HUES64 (cell line): ENCODE measurements at regions not wholly inside any gene's neighbourhood (a gene's known extent, or its start where the extent isn't known, plus 50 kb on each side); places are given as distances from the start of the nearest gene placed in this dataset.

Experiments used
- H3K27ac ChIP-seq: 2 replicates; pipeline ENCODE4 v1.7.0; 2013; ENCODE audit warnings: low read depth, low read length, inconsistent platforms
- H3K27me3 ChIP-seq: 2 replicates; pipeline ENCODE4 v1.6.1; 2013; ENCODE audit warnings: mild to moderate bottlenecking, low read length; ENCODE audit not compliant: insufficient read depth
- H3K36me3 ChIP-seq: 2 replicates; pipeline ENCODE4 v1.6.1; 2013; ENCODE audit warnings: mild to moderate bottlenecking, low read length; ENCODE audit not compliant: insufficient read depth
- H3K4me1 ChIP-seq: 2 replicates; pipeline ENCODE4 v1.6.1; 2013; ENCODE audit warnings: mild to moderate bottlenecking, low read length, moderate library complexity; ENCODE audit not compliant: insufficient read depth
- H3K4me3 ChIP-seq: 2 replicates; pipeline ENCODE4 v1.5.1; 2013; ENCODE audit warnings: mild to moderate bottlenecking, low read length, moderate library complexity
- H3K9ac ChIP-seq: 2 replicates; pipeline ENCODE4 v1.6.1; 2013; ENCODE audit warnings: mild to moderate bottlenecking, low read depth, low read length
- H3K9me3 ChIP-seq: 2 replicates; pipeline ENCODE4 v1.6.1; 2013; ENCODE audit warnings: low read depth, low read length; ENCODE audit not compliant: insufficient read depth
- WGBS: fragments of 150-250, 120-280 bp; methylation state at CpG from one replicate; pipeline ENCODE4 v1.1.7; 2013; ENCODE audit warnings: missing lambda C conversion rate; 5-methylcytosine and 5-hydroxymethylcytosine counted together

DNA sequence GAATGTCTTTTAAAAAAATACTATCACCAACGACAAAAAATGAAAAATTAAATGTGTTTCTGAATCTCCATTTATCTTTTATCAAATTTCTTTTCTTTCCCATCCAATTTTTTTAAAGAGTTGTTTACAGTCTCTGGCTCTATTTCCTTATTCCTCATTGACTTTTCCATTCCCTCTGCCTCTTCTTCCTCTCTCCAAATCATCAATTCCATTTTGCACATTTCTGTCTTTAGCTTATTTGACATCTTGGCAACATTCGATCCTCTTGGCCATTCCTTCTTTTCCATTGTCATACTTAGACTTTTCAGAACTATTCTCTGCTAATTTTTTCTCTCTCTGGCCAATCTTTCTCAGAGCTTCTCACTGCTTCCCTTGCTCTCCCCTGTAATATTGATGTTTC is 497.6 kb downstream of the PLPP3 start:
- Histone ChIP-seq H3K9ac (no peak overlapping the region), H3K4me3 (no peak overlapping the region)
- 94% methylated on average over 2 of the region's 2 CpGs for WGBS

DNA sequence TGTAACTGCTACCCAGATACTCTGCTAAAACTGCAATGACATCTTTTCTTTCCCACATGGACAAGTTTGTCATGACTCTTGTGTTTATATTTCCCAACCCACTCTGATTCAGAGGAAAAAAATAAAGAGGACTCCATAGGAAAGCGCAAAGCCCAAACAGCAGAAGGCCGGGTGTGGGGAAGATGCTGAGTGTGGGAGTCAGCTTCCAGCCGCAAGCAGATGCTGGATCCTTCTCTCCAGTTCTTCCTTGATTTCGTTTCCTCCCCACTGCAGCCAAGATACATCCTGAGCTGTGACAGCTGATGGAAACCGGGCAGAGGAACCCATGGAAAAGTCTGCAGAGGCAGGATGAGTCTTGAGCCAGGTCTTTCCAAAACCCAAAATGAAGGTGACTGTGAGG is 498.2 kb downstream of the PLPP3 start:
- Histone ChIP-seq H3K27me3 (no peaks in the 10 kb centered on the region), H3K4me1 (no peaks in the 10 kb centered on the region), H3K27ac (no peak overlapping the region), H3K4me3 (no peak overlapping the region), H3K36me3 (no peaks in the 10 kb centered on the region), H3K9ac (no peak overlapping the region), H3K9me3 (no peaks in the 10 kb centered on the region)
- 88% methylated on average over 5 of the region's 5 CpGs for WGBS

More for the DNA sequence above, 497.6 kb downstream of the PLPP3 start:
- no peak overlapping the region for H3K27ac ChIP-seq
- H3K4me1 ChIP-seq, result no peaks in the 10 kb centered on the region
- H3K9me3 ChIP-seq, result no peaks in the 10 kb centered on the region
- H3K27me3 ChIP-seq, result no peaks in the 10 kb centered on the region
- no peaks in the 10 kb centered on the region for H3K36me3 ChIP-seq

DNA sequence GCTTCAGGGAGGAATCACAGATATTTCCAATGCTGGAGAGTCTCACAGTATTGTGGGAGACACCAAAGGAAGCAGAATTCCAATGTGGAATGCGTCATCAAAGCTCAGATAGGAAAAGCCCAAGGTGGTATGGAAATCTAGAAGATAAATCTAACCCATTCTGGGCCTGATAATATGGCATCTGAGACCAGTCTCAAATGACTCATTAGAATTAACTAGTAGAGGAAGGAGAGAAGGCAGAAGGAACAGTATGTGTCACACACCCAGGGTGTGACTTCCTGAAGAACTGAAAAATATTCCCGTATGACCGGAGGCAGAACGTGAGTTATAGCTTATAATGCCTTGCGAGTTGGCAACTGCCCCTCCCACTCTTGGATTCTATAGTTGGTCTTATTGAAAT is 499.2 kb downstream of the PLPP3 start:
- Histone ChIP-seq H3K4me3 (no peak overlapping the region), H3K4me1 (no peaks in the 10 kb centered on the region), H3K27me3 (no peaks in the 10 kb centered on the region), H3K9me3 (no peaks in the 10 kb centered on the region), H3K36me3 (no peaks in the 10 kb centered on the region), H3K27ac (no peak overlapping the region), H3K9ac (no peak overlapping the region)
- 96% methylated on average over 5 of the region's 5 CpGs for WGBS

DNA sequence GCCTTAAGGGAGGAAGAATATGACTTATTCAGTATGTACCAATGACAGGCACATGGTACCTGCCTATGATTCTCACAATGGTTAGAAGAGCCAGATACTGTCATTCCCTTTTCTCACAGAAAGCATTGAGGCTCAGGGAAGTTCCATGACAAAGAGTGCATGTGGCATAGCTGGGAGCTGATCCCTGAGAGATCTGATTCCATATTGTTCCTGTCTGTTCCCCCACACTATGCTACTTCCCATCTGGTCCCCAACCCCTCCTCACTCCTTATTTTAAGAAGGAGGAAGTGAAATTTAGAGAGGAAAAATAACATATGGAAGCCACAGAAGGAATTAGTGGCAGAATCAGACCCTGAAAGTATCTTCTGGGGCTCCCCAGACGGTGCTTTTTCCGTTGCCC is 500.0 kb downstream of the PLPP3 start:
- H3K4me1 ChIP-seq, result no peaks in the 10 kb centered on the region
- WGBS, result 97% methylated on average over 2 of the region's 2 CpGs

DNA sequence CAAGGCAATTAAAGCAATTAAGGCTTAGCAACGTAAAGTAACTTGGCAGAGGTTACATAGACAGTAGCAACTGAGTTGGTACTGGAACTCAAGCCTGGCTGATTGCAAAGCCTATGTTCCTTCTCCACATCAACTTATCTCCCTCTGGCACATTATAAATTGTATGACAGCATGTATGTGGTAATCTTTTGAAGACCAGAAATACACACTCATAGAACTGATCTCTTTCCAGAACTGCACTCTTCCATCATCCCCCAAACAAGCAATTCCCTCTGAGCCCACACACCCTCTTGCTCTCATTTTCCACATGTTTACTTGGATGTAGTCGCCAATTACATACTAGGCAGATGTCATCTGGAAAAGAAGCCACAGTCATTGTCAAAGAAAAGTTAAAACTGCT is 502.2 kb downstream of the PLPP3 start:
- H3K4me1 ChIP-seq, result no peaks in the 10 kb centered on the region
- no peak overlapping the region for H3K4me3 ChIP-seq
- 93% methylated on average over 2 of the region's 2 CpGs for WGBS
- H3K9ac ChIP-seq, result no peak overlapping the region
- no peaks in the 10 kb centered on the region for H3K36me3 ChIP-seq
- no peak overlapping the region for H3K27ac ChIP-seq
- H3K27me3 ChIP-seq, result no peaks in the 10 kb centered on the region
- no peaks in the 10 kb centered on the region for H3K9me3 ChIP-seq

More for the DNA sequence above, 500.0 kb downstream of the PLPP3 start:
- no peaks in the 10 kb centered on the region for H3K27me3 ChIP-seq
- H3K9ac ChIP-seq, result no peak overlapping the region
- no peaks in the 10 kb centered on the region for H3K36me3 ChIP-seq
- H3K4me3 ChIP-seq, result no peak overlapping the region
- no peak overlapping the region for H3K27ac ChIP-seq
- no peaks in the 10 kb centered on the region for H3K9me3 ChIP-seq

DNA sequence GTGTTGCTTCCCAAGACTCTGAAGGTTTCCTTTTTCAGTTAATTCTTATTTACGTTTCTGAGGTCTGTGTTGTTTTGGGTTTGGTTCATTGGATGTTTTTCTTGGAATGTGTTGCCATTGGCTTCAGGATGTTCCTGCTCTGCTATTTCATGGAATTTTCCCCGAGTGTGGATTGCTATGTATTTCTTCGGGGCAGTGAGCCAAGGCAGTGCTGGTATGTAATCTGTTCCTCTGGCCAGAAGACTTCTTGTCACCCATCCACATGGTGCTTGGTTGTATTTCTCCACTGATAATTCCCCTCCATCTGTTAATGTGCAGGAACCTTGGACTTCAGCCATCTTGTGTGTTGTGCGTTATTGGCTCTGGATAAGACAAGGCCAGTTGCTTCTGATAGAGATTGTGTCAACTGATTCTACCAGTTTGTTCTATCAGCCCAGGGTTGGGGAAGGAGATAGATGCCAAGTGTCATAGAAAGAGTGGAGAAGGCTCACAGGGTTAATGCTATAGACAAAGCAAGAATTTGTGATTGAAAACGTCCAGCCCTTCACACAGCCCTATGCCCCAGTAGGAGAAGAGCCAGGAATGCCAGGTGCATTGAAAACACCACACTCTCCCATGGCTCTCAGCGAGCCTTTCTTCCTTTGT is 505.2 kb downstream of the PLPP3 start:
- Histone ChIP-seq H3K4me3 (no peak overlapping the region), H3K9ac (no peak overlapping the region), H3K36me3 (no peaks in the 10 kb centered on the region), H3K4me1 (no peaks in the 10 kb centered on the region), H3K27ac (no peak overlapping the region), H3K9me3 (no peaks in the 10 kb centered on the region), H3K27me3 (no peaks in the 10 kb centered on the region)
- 85% methylated on average over 6 of the region's 6 CpGs for WGBS

DNA sequence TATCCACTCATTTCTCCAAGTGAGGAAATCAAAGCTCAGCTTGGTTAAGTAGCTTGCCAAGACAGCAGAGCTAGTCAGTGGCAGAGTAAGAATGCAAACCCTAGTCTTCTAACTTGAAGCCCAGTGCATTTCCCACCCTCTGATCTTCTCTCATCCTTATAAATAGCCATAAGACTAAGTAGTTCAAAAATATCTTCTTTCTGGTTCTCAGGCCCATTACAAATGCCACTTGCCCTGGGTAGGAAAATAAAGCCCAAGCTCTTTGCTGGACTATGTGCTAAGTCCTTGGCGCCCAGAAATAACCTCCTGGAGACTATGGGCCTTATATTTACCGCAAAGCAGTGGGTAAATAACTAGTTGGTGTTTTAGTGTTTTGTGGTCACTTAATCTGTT is 505.8 kb downstream of the PLPP3 start:
- Histone ChIP-seq H3K4me1 (no peaks in the 10 kb centered on the region), H3K27me3 (no peaks in the 10 kb centered on the region), H3K9me3 (no peaks in the 10 kb centered on the region), H3K36me3 (no peaks in the 10 kb centered on the region), H3K27ac (no peak overlapping the region), H3K9ac (no peak overlapping the region), H3K4me3 (no peak overlapping the region)
- WGBS, result 95% methylated on average over 2 of the region's 2 CpGs

DNA sequence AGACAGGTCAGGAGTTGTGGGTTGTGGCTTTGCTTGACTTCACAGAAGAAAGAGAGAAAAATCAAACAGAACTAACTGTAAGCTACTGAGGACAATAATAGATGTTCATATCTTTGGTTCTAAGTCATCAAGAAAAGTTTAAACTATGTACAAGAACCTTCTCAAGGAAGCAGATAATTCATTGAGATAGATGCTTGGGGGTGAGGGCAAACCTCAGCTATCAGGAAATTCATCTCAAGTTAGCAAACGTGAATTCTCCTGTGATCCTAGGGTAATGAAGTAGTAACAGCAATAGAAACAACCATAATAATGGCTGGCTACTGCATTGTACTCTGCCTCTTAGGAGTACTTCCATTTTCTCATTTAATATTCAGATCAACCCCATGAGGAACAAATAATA is 506.2 kb downstream of the PLPP3 start:
- H3K9me3 ChIP-seq, result no peaks in the 10 kb centered on the region
- H3K4me3 ChIP-seq, result no peak overlapping the region
- no peaks in the 10 kb centered on the region for H3K36me3 ChIP-seq
- WGBS, result 88% methylated on average over 1 of the region's 1 CpG
- H3K9ac ChIP-seq, result no peak overlapping the region
- H3K27ac ChIP-seq, result no peak overlapping the region
- no peaks in the 10 kb centered on the region for H3K4me1 ChIP-seq
- H3K27me3 ChIP-seq, result no peaks in the 10 kb centered on the region

DNA sequence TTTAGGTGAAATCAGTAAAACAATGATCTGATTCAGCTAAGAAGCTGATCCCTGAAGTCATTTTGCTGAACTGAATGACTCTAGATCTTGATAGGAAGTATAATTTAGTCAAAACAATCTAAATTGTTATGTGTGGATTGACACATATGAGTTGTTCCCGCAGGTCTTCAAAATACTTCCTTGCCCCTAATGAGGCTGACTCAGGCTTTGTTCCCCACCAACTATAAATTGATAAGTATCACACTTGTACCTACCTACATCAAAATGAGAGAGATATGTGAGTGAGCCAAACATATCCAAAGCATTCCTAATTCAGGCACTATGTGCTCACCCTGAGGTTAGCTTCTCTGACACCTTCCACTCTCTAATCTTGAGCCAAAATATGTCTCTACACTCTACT is 507.1 kb downstream of the PLPP3 start:
- WGBS, result 100% methylated on average over 1 of the region's 1 CpG
- H3K4me3 ChIP-seq, result no peak overlapping the region

DNA sequence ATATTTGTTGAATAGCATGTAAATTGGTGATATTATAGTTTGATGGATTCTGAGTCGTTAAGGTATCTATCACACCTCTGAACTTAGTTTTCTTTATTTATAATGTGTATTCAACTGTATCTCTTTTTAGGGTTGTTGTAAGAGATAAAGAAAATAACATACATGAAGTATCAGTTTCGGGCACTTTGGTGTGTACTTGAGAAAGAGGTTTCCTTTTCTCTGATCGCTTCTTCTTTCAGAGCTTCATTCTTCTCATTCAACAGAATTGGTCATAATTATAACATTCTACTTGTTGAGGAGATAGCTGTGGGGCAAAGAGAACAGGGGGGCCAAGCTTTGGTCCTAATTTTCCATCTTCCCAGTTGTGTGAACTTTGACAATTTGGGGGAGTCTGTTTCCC is 508.0 kb downstream of the PLPP3 start:
- WGBS, result 100% methylated on average over 1 of the region's 3 CpGs
- H3K4me1 ChIP-seq, result no peaks in the 10 kb centered on the region
- H3K27me3 ChIP-seq, result no peaks in the 10 kb centered on the region
- H3K36me3 ChIP-seq, result no peaks in the 10 kb centered on the region
- H3K27ac ChIP-seq, result no peak overlapping the region
- H3K4me3 ChIP-seq, result no peak overlapping the region
- H3K9me3 ChIP-seq, result no peaks in the 10 kb centered on the region
- H3K9ac ChIP-seq, result no peak overlapping the region

More for the DNA sequence above, 507.1 kb downstream of the PLPP3 start:
- no peaks in the 10 kb centered on the region for H3K4me1 ChIP-seq
- H3K9me3 ChIP-seq, result no peaks in the 10 kb centered on the region
- H3K36me3 ChIP-seq, result no peaks in the 10 kb centered on the region
- H3K27ac ChIP-seq, result no peak overlapping the region
- no peak overlapping the region for H3K9ac ChIP-seq
- H3K27me3 ChIP-seq, result no peaks in the 10 kb centered on the region

DNA sequence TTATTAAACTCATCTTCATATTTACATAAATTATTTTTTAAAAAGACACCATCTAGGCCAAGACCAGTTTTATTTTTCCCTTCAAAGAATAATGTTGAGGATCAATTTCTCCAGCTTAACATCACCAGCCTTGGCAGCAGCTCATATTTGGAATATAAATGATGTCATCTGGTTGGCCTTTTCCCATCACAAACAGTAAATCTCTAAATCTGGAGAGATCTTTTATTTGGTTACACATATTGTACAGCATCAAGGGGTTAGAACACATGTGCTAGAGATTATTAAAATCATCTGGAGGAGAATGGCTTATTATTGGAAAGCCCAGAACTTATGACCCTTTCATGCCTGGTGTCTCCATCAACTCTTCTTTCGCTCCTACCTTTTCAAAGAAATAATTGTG is 508.8 kb downstream of the PLPP3 start:
- H3K36me3 ChIP-seq, result no peaks in the 10 kb centered on the region
- 95% methylated on average over 1 of the region's 1 CpG for WGBS
- H3K9ac ChIP-seq, result no peak overlapping the region
- no peaks in the 10 kb centered on the region for H3K4me1 ChIP-seq
- no peaks in the 10 kb centered on the region for H3K27me3 ChIP-seq
- no peak overlapping the region for H3K27ac ChIP-seq
- H3K4me3 ChIP-seq, result no peak overlapping the region
- no peaks in the 10 kb centered on the region for H3K9me3 ChIP-seq

DNA sequence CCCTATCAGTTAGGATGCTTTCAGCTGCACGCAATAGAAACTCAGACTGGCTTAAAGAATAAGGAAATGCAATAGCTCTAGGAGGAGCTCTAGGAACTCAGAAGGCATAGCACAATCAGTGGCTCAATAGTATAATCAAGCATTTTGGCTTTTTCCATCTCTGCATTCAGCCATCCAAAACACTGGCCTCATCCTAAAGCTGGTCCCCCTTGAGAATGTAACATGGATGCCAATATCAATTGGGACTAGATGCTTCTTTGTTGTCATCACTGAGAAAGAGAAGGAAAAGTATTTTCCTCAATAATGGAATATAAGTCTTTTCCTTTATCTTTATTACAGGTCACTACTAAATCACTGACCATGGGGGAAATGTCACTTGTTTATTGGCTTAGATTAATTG is 509.5 kb downstream of the PLPP3 start:
- Histone ChIP-seq H3K27ac (no peak overlapping the region), H3K27me3 (no peaks in the 10 kb centered on the region), H3K9me3 (no peaks in the 10 kb centered on the region), H3K4me1 (no peaks in the 10 kb centered on the region), H3K4me3 (no peak overlapping the region), H3K9ac (no peak overlapping the region), H3K36me3 (no peaks in the 10 kb centered on the region)
- WGBS, result 92% methylated on average over 1 of the region's 1 CpG
